Adrenal gland (tissue), 5 donors: ENCODE measurements at regions not wholly inside any gene's neighbourhood (a gene's known extent, or its start where the extent isn't known, plus 50 kb on each side); places are given as distances from the start of the nearest gene placed in this dataset.

ENCODE experiments used
- CTCF ChIP-seq, 6 experiments: fragments of 450-650 bp in 4 of 6; fragments of 200-600 bp in 2 of 6; sonication (generic) in 1 of 6; IDR thresholded peaks; 1 replicate in 5 of 6; 2 replicates in 1 of 6; pipeline versions ENCODE4 v1.5.1 to v1.8.0; 2016 to 2021; ENCODE audit warnings: antibody characterized with exemption in 6 of 6, mild to moderate bottlenecking in 2 of 6, moderate library complexity in 1 of 6
- POLR2A ChIP-seq, 2 donors: fragments of 450-650 bp; IDR thresholded peaks; one replicate each; pipeline ENCODE4 v1.6.1; 2017; ENCODE audit warnings: antibody characterized with exemption in 2 of 2, mild to moderate bottlenecking in 2 of 2, moderate library complexity in 1 of 2
- donor health status: DM: no; HTN: no; CAD: no.

GRCh38 chr12:58252914-58253313 lies 311.5 kb downstream of the ATP23 start:
- TF ChIP-seq CTCF (IDR thresholded peaks at IDR 0.05) (no peak), POLR2A (IDR thresholded peaks at IDR 0.05) (no peak)
